Breast epithelium (tissue), 4 donors: ENCODE measurements at regions not wholly inside any gene's neighbourhood (a gene's known extent, or its start where the extent isn't known, plus 50 kb on each side); places are given as distances from the start of the nearest gene placed in this dataset.

ENCODE experiments used
- DNase-seq, 2 donors: peaks; one replicate each; pipeline ENCODE4 v3.0.0-alpha.2; 2019; ENCODE audit warnings: low spot score in 2 of 2
- H3K27ac ChIP-seq, 2 donors: fragments of 200-600 bp; sonication (generic) in 1 of 2; one replicate each; pipeline ENCODE4 v1.5.1; 2016 to 2019; ENCODE audit warnings: mild to moderate bottlenecking in 1 of 2
- H3K27me3 ChIP-seq, 2 donors: fragments of 200-600 bp; sonication (generic) in 1 of 2; one replicate each; pipeline versions ENCODE4 v1.5.1 to v1.6.0; 2017 to 2019; ENCODE audit warnings: control low read depth in 1 of 2, mild to moderate bottlenecking in 1 of 2
- H3K36me3 ChIP-seq: fragments of 200-600 bp; one replicate; pipeline ENCODE4 v1.5.1; 2019
- H3K4me1 ChIP-seq, 2 donors: fragments of 200-600 bp; sonication (generic); one replicate each; pipeline ENCODE4 v1.5.1; 2016 to 2019; ENCODE audit warnings: control low read depth in 1 of 2
- H3K4me3 ChIP-seq, 3 donors: fragments of 200-600 bp; sonication (generic); 1 replicate in 2 of 3; 2 replicates in 1 of 3; pipeline ENCODE4 v1.5.1; 2016 to 2019; ENCODE audit warnings: mild to moderate bottlenecking in 3 of 3, moderate library complexity in 2 of 3
- H3K9me3 ChIP-seq, 2 donors: fragments of 200-600 bp; sonication (generic) in 1 of 2; one replicate each; pipeline ENCODE4 v1.5.1; 2016 to 2019; ENCODE audit warnings: control low read depth in 1 of 2
- CTCF ChIP-seq, 3 donors: fragments of 450-650 bp; IDR thresholded peaks; one replicate each; pipeline ENCODE4 v1.5.1; 2016 to 2017; ENCODE audit warnings: antibody characterized with exemption in 3 of 3, mild to moderate bottlenecking in 3 of 3, moderate library complexity in 3 of 3
- POLR2A ChIP-seq: fragments of 450-650 bp; IDR thresholded peaks from one replicate; pipeline ENCODE4 v1.6.1; 2016; ENCODE audit warnings: antibody characterized with exemption, mild to moderate bottlenecking, moderate library complexity
- POLR2AphosphoS5 ChIP-seq, 3 donors: sonication (generic); formaldehyde crosslinking; IDR thresholded peaks; one replicate each; pipeline ENCODE4 v1.6.1; 2017; ENCODE audit warnings: antibody characterized with exemption in 3 of 3
- intact Hi-C: fragments of 100-400 bp; cut with DNase I; formaldehyde crosslinking; loops from one replicate; pipeline ENCODE4 v1.15.1; 2023; ENCODE audit warnings: low total_unique reads

DNA sequence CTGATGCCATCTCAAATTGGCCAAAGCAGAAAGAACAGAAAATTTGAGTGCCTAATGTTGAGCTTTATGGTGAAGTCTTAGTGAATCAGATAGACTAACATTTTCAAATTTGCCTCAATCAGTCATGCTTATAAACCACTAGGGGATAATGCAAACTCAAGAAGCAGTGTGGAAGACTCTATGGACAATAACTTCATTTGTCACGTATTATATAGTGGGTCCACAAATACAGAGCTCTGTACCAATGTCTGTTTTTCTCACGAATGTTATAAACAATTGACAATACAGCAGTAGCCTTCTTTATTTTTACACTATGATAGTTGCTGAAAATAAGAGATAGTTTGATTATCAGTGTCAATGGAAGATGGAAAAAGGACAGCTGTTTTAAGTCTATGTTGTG is 190.8 kb upstream of the SLC8A1 start:
- Histone ChIP-seq H3K27me3 (no peaks in the 10 kb centered on the region), H3K9me3 (no peaks in the 10 kb centered on the region), H3K4me3 (no peak overlapping the region), H3K4me1 (no peaks in the 10 kb centered on the region), H3K36me3 (no peaks in the 10 kb centered on the region), H3K27ac (no peak overlapping the region)
- intact Hi-C loops: no loop called here
- no peak for DNase-seq
- TF ChIP-seq POLR2AphosphoS5 (IDR thresholded peaks at IDR 0.05) (no peak), POLR2A (no peak), CTCF (IDR thresholded peaks at IDR 0.05) (no peak)

- H3K27ac ChIP-seq: no peak overlapping the region
- no peaks in the 10 kb centered on the region for H3K27me3 ChIP-seq
- TF ChIP-seq POLR2A (no peak), POLR2AphosphoS5 (IDR thresholded peaks at IDR 0.05) (no peak), CTCF (IDR thresholded peaks at IDR 0.05) (no peak)
- no peaks in the 10 kb centered on the region for H3K36me3 ChIP-seq
- no peaks in the 10 kb centered on the region for H3K9me3 ChIP-seq
- H3K4me1 ChIP-seq: no peaks in the 10 kb centered on the region
- H3K4me3 ChIP-seq: no peak overlapping the region
- no peak for DNase-seq
- intact Hi-C loops: no loop called here
These were observed 194.8 kb upstream of the SLC8A1 start for GRCh38 chr2:40646642-40647041.

DNA sequence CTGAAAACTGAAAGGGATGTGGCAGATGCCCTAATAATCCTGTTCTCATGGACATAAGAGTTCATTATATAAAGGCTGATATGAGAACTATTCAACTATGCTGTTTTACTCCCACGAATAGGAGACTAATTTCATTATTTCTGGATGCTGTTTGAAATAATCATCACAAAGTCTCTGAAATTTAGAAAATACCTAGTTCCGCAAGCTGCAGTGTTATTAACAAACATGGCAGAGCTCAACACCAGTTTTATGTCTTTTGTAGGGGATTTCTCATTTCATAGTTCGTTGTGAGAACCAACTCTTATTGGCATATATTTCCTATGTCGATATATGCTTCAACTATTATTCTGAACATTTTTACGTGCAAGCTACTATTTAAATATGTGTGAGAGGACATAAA is 200.3 kb upstream of the SLC8A1 start:
- H3K27me3 ChIP-seq: no peaks in the 10 kb centered on the region
- no peaks in the 10 kb centered on the region for H3K36me3 ChIP-seq
- intact Hi-C loops: no loop called here
- DNase-seq: no peak
- H3K27ac ChIP-seq: no peak overlapping the region
- no peaks in the 10 kb centered on the region for H3K9me3 ChIP-seq
- TF ChIP-seq CTCF (IDR thresholded peaks at IDR 0.05): no peak
- TF ChIP-seq POLR2AphosphoS5 (IDR thresholded peaks at IDR 0.05): no peak
- TF ChIP-seq POLR2A: no peak
- no peak overlapping the region for H3K4me3 ChIP-seq
- no peaks in the 10 kb centered on the region for H3K4me1 ChIP-seq

DNA sequence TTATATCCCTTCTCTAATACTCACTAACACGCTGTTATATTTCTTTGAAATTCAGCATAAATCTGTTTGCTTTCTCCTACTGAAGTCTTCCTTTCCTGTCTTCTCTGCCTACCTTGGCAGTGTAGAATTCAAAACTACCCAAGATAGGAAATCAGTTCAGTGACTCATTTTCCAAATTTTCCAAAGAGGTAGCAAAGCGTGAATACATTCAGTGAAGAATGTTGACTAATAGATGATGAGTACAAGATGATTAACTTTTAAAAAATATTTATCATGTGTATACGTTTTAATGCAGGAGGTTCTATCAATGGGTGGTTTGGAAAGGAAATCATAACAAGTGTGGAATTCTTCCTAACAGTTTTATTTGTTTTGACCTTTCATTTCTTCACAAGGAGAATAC is 201.9 kb upstream of the SLC8A1 start:
- Histone ChIP-seq H3K4me3 (no peak overlapping the region), H3K27ac (no peak overlapping the region), H3K9me3 (no peaks in the 10 kb centered on the region), H3K27me3 (no peaks in the 10 kb centered on the region), H3K36me3 (no peaks in the 10 kb centered on the region), H3K4me1 (no peaks in the 10 kb centered on the region)
- no peak for DNase-seq
- TF ChIP-seq CTCF (IDR thresholded peaks at IDR 0.05) (no peak), POLR2AphosphoS5 (IDR thresholded peaks at IDR 0.05) (no peak), POLR2A (no peak)
- intact Hi-C loops: no loop called here

GRCh38 chr2:40654346-40654745 is 202.5 kb upstream of the SLC8A1 start:
- intact Hi-C loops: no loop called here
- H3K27me3 ChIP-seq: no peaks in the 10 kb centered on the region
- no peak for DNase-seq
- H3K4me1 ChIP-seq: no peaks in the 10 kb centered on the region
- no peaks in the 10 kb centered on the region for H3K9me3 ChIP-seq
- H3K36me3 ChIP-seq: no peaks in the 10 kb centered on the region
- TF ChIP-seq CTCF (IDR thresholded peaks at IDR 0.05) (no peak), POLR2A (no peak)
- no peak overlapping the region for H3K27ac ChIP-seq
- H3K4me3 ChIP-seq: no peak overlapping the region
